GM19238 (cell line): ENCODE measurements at regions not wholly inside any gene's neighbourhood (a gene's known extent, or its start where the extent isn't known, plus 50 kb on each side); places are given as distances from the start of the nearest gene placed in this dataset.
"Not testable (repeated sequence)": the region's sequence is repeated elsewhere in the genome, so short reads cannot be mapped to it uniquely, and the experiment has no call there.

Experiments
- DNase-seq: peaks from one replicate; pipeline ENCODE4 v3.0.0; 2011; ENCODE audit warnings: low spot score; ENCODE audit not compliant: insufficient read length

DNA sequence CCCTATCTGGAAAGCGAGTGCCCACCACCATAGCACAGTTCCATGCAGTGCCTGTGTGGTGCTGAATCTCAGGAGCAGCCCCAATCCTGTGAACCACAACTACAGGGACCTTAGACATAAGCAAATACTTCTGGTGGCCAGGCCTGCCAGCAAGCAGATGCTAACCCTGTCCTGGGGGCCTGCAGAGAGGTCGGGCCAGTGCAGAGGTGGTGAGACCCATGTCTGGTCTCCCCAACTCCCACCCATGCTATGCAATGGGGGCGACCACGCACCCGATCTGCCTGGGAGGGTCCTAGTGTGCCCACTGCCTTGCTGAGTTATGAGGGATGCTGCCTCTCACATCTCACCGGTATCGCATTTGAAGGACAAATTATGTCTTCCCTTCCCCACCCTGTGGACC lies 151.6 kb upstream of the ZNF337 start:
- DNase-seq: no peak

DNA sequence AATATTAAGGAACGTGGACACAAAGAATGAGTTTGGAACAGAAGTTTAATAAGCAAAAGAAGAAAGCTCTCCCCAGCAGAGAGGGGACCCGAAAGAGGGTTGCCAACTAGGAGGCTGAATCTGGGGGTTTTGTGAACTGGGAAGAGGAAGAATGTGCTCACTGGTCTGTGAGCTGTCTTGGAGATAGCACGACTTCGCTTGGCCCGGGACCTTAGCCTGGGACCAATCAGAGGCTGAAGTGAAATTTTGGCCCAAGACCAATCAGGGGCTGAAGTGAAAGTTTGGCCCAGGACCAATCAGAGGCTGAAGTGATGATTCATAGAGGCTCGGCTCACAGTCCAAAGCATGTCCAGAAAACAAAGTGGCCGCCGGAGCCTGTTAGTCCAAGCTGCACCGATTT lies 148.0 kb upstream of the ZNF337 start:
- DNase-seq: not testable (repeated sequence)

DNA sequence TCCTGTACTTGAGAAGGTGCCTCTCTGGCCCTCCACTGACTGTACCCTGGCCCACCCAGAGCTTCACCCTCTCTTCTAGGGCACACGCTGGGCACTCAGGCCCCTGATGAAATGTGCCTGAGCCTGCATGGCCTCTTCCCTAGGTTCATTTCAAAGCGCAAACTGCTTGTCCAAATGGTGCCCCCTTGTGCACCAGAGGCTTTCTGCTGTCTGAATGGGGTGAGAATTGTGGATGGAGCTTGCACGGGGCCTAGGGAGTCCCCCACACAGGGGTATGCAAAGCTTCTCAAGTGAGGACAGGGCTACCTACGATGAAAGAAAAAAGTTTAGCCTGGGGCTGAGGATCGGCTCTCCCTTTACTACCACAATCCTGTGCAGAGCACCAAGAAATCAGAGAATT lies 116.9 kb upstream of the ZNF337 start:
- not testable (repeated sequence) for DNase-seq

DNA sequence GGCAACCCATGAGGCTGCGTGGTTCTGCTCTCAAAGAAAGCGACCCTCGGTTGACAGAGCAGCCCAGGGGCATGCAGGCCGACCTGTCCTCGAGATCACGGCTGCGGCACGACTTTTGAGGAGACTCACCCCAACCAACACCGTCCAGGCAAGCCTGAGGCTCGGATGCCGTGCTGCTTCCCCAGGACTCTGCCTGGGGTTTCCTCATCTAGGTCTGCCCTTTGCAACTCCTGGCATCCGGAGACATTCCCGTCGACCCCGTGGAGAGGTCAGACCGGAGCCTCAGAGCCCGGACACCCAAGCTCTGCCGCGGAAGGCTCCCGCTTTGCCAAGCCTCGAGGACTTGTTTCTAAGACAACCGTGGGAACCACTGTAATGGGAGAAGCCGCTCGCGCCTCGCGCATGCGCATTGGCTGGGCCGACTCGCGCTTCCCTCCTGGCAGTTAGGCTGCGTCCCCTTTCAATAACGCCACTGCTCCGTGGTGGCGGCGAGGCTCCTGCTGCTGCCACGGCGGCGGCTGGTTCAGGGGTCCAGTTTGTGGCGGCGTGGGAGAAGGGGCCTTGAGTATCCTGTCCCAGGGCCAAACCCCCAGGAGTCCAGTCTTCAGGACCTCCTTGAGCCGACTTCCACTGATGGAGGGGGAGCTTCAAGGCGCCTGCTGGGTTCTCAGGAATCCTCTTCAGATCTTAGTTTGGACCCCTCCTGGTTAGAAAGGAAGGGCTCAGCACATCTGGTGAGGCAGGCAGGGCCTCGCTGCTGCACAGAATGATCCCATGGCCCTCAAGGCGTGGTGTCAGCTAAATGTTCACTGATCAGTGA lies 101.7 kb upstream of the ZNF337 start:
- DNase-seq: not testable (repeated sequence)

DNA sequence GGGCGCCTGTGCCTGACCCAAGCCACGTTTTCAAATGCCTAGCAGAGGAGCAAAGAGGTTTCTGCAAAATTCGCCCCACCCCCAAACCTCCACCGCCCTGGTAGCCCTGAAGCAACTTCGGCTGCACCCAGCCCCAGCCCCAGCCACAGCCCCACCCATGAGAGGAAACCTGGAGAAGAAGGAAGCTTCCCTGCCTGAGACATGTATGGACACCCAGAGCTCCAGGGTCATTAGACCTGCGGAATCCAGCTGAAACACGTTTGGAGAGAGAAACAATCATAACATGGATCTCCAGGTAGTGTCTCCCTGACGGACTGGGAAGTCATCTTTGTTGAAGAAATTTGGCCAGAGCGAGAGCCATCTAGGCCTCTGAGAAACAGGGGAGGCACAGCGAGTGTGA lies 100.4 kb upstream of the ZNF337 start:
- not testable (repeated sequence) for DNase-seq

DNA sequence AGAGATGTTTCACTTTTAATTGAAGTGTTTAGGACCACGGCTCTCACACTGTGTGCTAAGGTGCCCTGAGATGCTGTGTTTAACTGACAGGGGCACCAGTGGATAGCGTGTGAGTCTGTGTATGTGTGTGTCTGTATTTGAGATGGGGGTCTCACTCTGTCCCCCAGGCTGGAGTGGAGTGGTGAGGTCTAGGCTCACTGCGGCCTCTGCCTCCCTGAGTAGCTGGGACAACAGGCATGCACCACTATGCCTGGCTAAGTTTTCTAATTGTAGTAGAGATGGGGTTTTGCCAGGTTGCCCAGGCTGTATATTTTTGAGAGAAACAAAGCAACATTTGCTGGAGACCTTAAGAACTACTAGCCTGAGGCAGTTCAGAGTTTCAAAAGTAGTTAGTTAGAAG lies 80.6 kb upstream of the ZNF337 start:
- DNase-seq: not testable (repeated sequence)

DNA sequence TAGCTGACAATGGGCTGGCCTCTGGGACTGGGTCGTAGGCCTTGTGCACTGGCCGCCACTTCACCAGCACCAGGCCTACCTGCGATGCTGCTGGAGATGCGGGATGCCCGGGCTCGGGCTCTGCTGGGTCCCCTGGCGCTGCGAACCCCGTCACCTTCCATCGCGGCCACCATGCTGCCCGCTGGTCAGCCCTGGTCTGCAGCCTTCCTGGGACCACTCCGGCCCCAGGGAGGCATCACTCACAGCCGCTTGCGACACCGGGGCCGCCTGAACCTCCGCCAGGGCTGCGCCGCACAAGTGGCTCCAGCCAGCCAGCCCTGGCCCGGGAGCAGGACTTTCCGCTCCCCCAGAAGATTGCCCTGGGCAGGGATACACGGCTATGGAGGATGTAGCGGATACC lies 78.1 kb upstream of the ZNF337 start:
- not testable (repeated sequence) for DNase-seq

DNA sequence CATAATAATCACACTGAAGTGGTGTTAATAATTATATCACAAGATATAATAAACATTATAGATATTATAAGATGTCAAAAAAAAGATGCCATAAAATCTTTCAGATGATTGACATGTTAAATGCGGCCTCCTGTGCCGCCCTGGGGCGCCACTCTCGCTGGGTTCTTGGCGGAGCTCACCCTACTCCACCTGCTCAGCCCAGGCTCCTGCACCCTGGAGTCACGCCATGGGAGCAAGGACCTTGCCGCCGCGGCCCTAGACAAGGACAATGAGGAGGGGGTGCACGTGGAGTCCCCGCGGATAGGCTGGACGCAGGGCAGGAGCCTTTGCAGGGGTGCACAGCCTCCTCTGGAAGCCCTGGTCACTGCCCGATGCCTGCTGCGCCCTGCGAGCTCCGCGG lies 77.5 kb upstream of the ZNF337 start:
- DNase-seq: not testable (repeated sequence)

DNA sequence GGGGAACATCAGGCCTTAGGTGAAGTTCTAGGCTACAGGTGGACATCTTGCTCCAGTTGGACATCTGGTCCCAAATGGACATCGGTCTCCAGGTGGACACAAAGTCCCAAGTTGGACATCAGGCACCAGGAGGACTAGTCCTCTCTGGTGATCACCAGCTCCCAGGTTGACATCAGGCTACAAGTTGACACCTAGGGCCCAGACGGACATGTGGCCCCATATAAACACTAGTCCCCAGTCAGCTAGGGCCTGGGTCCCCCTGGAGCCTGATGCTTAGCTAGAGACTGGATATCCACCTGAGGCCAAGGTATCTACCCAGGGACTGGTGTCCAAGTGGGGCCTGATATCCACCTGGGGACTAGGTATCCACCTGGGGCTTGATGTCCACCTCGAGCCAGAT lies 75.8 kb upstream of the ZNF337 start:
- not testable (repeated sequence) for DNase-seq

DNA sequence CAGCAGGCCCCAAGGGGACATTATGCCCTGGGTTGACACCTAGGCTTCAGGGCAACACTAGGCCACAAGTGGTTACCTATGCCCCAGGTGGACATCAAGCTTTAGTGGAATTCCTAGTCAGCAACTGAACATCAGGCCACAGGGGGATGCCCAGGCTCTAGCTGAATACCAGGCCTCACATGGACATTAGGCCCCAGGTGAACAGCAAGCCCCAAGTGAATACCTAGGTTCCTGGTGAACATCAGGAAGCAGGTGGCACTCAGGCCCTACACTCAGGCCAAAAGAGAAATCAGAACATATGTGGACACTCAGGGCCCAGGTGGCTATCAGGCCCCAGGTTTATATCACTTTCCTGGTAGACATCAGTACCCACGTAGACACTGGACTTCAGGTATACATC lies 75.2 kb upstream of the ZNF337 start:
- not testable (repeated sequence) for DNase-seq

DNA sequence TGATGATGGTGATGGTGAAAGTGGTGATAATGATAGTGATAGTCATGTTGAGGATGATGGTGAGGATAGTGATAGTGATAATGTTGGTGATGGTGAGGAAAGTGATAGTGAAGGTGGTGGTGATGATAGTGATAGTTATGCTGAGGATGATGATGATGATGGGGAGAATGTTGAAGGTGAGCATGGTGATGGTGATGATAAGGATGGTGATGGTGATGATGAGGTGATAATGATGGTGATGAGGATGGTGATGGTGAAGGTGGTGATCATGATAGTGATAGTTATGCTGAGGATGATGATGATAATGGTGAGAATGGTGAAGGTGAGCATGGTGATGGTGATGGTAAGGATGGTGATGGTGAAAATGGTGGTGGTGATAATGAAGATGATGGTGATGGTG lies 64.9 kb upstream of the ZNF337 start:
- DNase-seq: no peak

DNA sequence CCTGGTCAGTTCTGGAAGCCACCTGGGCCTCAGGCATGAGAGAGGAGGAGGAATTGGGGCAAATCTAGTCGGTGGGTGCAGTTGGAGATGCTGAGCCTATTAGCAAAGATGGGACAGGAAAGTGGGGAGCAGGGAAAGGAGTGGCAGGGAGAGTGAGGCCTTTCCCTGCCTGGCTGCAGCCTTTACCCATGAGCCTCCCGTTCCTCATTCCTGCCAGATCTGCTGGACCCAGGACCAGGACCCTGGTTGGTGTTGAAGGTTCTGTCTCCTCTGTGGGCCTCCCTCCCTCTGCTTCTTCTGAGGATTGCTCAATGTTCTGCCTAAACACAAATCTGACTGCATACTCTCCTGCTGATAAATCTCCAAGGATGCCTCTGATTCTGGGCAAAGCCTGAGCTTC lies 64.4 kb upstream of the ZNF337 start:
- DNase-seq: not testable (repeated sequence)

DNA sequence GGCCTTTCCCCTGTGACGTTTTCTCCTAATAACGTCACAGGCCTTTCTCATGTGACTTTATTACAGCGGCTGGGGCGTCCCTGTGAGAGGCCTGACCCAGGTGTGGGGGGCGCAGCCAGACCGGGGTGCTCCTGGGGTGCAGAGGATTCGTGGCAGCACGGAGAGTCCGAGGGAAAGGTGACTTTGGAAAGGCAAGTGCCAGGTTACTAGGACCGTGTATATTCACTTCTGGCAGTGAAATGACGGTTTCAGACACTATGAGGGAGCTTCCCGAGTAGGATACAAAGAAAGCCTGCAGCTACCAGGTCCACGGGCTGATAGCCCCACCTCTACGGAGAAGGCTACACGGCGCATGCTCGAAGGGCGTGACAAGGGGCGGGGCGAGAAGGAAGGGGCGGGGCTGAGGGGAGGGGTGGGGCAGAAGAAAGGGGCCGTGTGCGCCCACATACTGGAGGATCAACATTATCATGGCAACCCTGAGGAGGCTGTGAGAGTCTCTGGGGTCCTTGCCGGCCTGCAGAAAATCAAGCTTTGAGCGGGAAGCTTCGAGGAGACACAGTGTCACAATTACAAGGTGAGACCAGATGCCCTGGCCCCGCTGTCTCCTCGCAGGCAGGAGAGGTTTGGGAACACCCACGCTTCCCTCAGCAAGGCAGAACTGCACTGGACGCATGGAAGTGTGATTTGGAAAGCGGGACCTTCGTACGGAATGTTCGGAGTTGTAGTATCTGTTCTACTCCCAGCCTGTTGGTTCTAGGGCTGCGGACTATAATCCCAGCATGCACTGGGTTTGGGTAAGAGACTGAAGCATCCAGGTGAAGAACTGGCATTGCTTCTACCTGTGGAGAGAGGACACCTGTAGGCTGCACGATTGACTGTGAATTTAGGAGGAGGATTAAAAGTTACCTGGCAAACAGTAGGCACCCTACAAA lies 54.4 kb upstream of the ZNF337 start:
- no peak for DNase-seq

DNA sequence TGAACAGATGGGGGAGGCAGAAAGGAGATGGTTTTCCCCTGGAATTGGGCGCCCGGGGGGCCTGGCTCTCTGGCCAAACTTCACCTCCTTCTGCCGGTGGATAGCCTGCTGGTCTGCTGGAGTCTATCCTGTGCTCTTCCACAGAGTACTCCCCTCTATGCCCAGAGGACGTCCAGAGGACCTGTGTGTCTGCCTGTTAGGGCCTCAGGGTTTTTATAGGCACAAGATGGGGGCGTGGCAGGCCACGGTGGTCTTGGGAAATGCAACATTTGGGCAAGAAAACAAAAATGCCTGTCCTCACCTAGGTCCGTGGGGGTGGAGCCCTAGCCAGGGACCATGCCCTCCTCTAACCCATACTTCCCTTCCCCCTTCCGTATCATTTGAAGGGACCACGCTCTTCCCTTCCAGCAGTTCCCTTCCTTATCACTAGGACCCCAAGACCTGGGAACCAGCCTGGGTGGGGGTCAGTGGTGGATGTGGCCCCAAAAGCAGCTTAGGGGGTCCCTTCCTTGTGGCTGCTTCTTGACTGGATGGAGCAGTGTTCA lies 53.6 kb upstream of the ZNF337 start:
- no peak for DNase-seq

DNA sequence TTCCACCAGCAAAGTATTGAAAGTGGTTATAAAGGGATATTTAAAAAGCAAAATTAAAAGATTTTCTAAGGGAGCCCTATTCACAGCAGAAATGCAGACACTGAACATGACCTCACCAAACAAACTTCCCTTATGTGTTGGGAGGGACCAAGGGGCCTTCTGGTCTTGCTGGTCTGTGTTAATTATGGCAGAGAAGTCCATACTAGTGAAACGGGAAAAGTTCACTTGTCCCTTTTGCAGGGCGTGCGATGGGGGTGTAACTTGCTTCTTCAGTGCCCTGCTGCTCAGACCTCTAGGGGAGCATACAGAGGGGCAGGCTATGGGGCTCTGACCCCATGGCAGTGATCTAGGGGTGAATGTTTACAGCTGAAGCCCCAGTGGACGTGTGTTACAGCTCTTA lies 53.0 kb upstream of the ZNF337 start:
- no peak for DNase-seq
